SK-N-SH (cell line): ENCODE measurements at regions not wholly inside any gene's neighbourhood (a gene's known extent, or its start where the extent isn't known, plus 50 kb on each side); places are given as distances from the start of the nearest gene placed in this dataset.

Experiments
- CTCF ChIA-PET: fragments of 300-600, 350-600 bp; formaldehyde crosslinking; extraction: SDS; loops from one replicate; lab custom pipeline; 2021; lab: Yijun Ruan, JAX
- POLR2A ChIA-PET: fragments of 350-600 bp; sonication (Branson Sonifier 250); formaldehyde crosslinking; extraction: SDS; loops from one replicate; lab custom pipeline; 2020; ENCODE audit warnings: antibody characterized with exemption, inconsistent platforms; lab: Yijun Ruan, JAX
- DNase-seq: peaks from one replicate; pipeline ENCODE4 v3.0.0; 2012
- H2AFZ ChIP-seq: fragments of 200-600 bp; sonication (generic); 2 replicates; pipeline ENCODE4 v1.8.1; 2016; ENCODE audit warnings: antibody characterized with exemption, mild to moderate bottlenecking, low read depth
- H3F3A ChIP-seq: fragments of 200-600 bp; sonication (generic); replicated peaks from 2 replicates; pipeline ENCODE3; 2016; ENCODE audit warnings: antibody characterized with exemption, mild to moderate bottlenecking; ENCODE audit not compliant: insufficient read depth
- H3K27ac ChIP-seq, 2 experiments: fragments of 200-500 bp in 1 of 2; fragments of 200-600 bp in 1 of 2; sonication (Bioruptor generic) in 1 of 2; sonication (generic), shearing (Covaris generic) in 1 of 2; 2 replicates each; pipeline versions ENCODE4 v1.5.1 to v1.6.1; 2014 to 2016; ENCODE audit warnings: low read depth in 2 of 2, inconsistent platforms in 1 of 2, low read length in 1 of 2, mild to moderate bottlenecking in 1 of 2, mixed read lengths in 1 of 2
- H3K27me3 ChIP-seq: fragments of 200-600 bp; sonication (generic), shearing (Covaris generic); 2 replicates; pipeline ENCODE4 v1.6.1; 2016; ENCODE audit warnings: mixed run types; ENCODE audit not compliant: insufficient read depth
- H3K36me3 ChIP-seq, 2 experiments: fragments of 200-500 bp in 1 of 2; fragments of 200-600 bp in 1 of 2; sonication (Bioruptor generic) in 1 of 2; sonication (generic) in 1 of 2; replicated peaks in 1 of 2; 2 replicates each; pipeline versions ENCODE3 to v1.5.1; 2014 to 2016; ENCODE audit warnings: low read length in 1 of 2, mild to moderate bottlenecking in 1 of 2; ENCODE audit not compliant: insufficient read depth in 2 of 2, control insufficient read depth in 1 of 2
- H3K4me1 ChIP-seq, 2 experiments: fragments of 200-500 bp in 1 of 2; fragments of 200-600 bp in 1 of 2; sonication (Bioruptor generic) in 1 of 2; sonication (generic), shearing (Covaris generic) in 1 of 2; 2 replicates each; pipeline versions ENCODE4 v1.5.1 to v1.6.1; 2014 to 2016; ENCODE audit warnings: low read depth in 1 of 2, low read length in 1 of 2, mixed run types in 1 of 2; ENCODE audit not compliant: insufficient read depth in 2 of 2, control insufficient read depth in 1 of 2
- H3K4me2 ChIP-seq: fragments of 200-600 bp; sonication (generic), shearing (Covaris generic); 2 replicates; pipeline ENCODE4 v1.6.1; 2017; ENCODE audit warnings: mixed run types
- H3K4me3 ChIP-seq, 2 experiments: fragments of 200-500 bp in 1 of 2; fragments of 200-600 bp in 1 of 2; sonication (Bioruptor generic) in 1 of 2; sonication (generic), shearing (Covaris generic) in 1 of 2; 2 replicates each; pipeline versions ENCODE4 v1.5.1 to v1.8.1; 2014 to 2016; ENCODE audit warnings: low read depth in 2 of 2, inconsistent platforms in 1 of 2, low read length in 1 of 2, mild to moderate bottlenecking in 1 of 2, mixed read lengths in 1 of 2, moderate library complexity in 1 of 2
- H3K79me2 ChIP-seq: fragments of 200-600 bp; sonication (generic); 2 replicates; pipeline ENCODE4 v1.8.1; 2017; ENCODE audit warnings: mild to moderate bottlenecking; ENCODE audit not compliant: insufficient read depth
- H3K9ac ChIP-seq: fragments of 200-600 bp; sonication (generic); 2 replicates; pipeline ENCODE4 v1.6.1; 2017; ENCODE audit warnings: mixed run types
- H3K9me2 ChIP-seq: fragments of 200-600 bp; sonication (generic); 2 replicates; pipeline ENCODE4 v1.6.1; 2017; ENCODE audit warnings: mixed run types
- H3K9me3 ChIP-seq: fragments of 200-600 bp; sonication (generic); 2 replicates; pipeline ENCODE4 v1.6.1; 2017; ENCODE audit warnings: mixed run types, mild to moderate bottlenecking, moderate library complexity
- H4K20me1 ChIP-seq: fragments of 200-600 bp; sonication (generic); 2 replicates; pipeline ENCODE4 v1.6.1; 2017; ENCODE audit warnings: mild to moderate bottlenecking, mixed run types; ENCODE audit not compliant: insufficient read depth
- ELF1 ChIP-seq: IDR thresholded peaks from 2 replicates; pipeline ENCODE4 v1.4.0; 2012
- EP300 ChIP-seq, 2 experiments: IDR thresholded peaks; 2 replicates each; pipeline versions ENCODE4 v1.4.0 to v1.6.1; 2012; ENCODE audit warnings: borderline replicate concordance in 1 of 2, low read depth in 1 of 2, low read length in 1 of 2
- FOXM1 ChIP-seq: IDR thresholded peaks from 2 replicates; pipeline ENCODE4 v1.4.0; 2012; ENCODE audit warnings: low read depth, mild to moderate bottlenecking
- JUND ChIP-seq: IDR thresholded peaks from 2 replicates; pipeline ENCODE4 v1.4.0; 2012
- SIN3A ChIP-seq: IDR thresholded peaks from 2 replicates; pipeline ENCODE4 v1.6.1; 2012; ENCODE audit warnings: low read depth, mild to moderate bottlenecking, low read length, moderate library complexity, borderline replicate concordance
- SMC3 ChIP-seq: IDR thresholded peaks from 2 replicates; pipeline ENCODE4 v1.6.1; 2012; ENCODE audit warnings: low read depth, low read length, improper control_type of control experiment
- YY1 ChIP-seq: IDR thresholded peaks from 2 replicates; pipeline ENCODE4 v1.4.0; 2012; ENCODE audit warnings: low read depth, mild to moderate bottlenecking
- WGBS: methylation state at CpG from one replicate; pipeline ENCODE4 v1.1.6; 2017; ENCODE audit warnings: low lambda C conversion rate; 5-methylcytosine and 5-hydroxymethylcytosine counted together
- TF ChIP-seq, protein P1 (sequence below): IDR thresholded peaks from 2 replicates; pipeline ENCODE4 v1.6.1; 2012; ENCODE audit warnings: mild to moderate bottlenecking, low read depth, low read length, moderate library complexity
- TF ChIP-seq, protein P2 (sequence below): fragments of 150-350 bp; IDR thresholded peaks from 2 replicates; pipeline ENCODE4 v1.6.1; 2016; ENCODE audit warnings: mild to moderate bottlenecking, low read depth, low read length
- TF ChIP-seq, protein P3 (sequence below): IDR thresholded peaks from 2 replicates; pipeline ENCODE4 v1.4.0; 2012; ENCODE audit warnings: low read depth, borderline replicate concordance

DNA sequence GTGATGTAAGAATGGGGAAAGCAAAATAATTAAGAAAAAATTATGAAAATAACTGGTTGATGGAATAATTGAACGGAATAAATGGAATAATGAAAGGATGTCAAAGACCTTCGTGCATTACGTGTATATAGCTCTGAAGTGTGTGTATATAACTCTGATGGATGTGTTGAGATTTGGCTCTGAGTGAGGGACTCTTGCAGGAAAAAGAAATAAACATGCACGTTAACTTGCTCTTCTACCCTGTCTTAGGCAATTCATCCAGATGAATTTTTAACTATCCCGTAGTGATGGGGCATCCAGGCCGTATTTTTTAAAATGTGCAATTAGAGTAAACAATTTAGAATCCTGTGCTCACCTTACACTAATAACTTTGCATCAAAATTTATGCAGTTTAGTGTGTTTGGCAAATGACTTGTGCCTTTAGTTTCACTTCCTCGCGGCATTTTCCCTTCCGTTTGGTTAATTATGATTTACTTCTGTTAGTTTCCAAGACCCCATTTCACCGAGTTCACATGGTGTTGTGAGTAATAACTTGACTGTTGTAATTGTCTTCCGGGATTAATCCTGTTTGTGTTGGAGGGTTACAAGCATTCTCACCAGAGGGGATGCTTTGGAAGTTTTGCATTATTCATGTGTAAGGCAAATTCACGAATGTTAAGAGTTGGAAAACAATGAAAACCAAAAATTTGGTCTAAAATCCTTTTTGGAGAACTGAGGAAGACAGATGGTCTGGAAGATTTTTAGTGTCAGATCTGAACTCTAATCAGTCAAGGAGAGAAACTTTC lies 256.5 kb upstream of the FAT1 start (continued):
- TF ChIP-seq, protein P1, sequence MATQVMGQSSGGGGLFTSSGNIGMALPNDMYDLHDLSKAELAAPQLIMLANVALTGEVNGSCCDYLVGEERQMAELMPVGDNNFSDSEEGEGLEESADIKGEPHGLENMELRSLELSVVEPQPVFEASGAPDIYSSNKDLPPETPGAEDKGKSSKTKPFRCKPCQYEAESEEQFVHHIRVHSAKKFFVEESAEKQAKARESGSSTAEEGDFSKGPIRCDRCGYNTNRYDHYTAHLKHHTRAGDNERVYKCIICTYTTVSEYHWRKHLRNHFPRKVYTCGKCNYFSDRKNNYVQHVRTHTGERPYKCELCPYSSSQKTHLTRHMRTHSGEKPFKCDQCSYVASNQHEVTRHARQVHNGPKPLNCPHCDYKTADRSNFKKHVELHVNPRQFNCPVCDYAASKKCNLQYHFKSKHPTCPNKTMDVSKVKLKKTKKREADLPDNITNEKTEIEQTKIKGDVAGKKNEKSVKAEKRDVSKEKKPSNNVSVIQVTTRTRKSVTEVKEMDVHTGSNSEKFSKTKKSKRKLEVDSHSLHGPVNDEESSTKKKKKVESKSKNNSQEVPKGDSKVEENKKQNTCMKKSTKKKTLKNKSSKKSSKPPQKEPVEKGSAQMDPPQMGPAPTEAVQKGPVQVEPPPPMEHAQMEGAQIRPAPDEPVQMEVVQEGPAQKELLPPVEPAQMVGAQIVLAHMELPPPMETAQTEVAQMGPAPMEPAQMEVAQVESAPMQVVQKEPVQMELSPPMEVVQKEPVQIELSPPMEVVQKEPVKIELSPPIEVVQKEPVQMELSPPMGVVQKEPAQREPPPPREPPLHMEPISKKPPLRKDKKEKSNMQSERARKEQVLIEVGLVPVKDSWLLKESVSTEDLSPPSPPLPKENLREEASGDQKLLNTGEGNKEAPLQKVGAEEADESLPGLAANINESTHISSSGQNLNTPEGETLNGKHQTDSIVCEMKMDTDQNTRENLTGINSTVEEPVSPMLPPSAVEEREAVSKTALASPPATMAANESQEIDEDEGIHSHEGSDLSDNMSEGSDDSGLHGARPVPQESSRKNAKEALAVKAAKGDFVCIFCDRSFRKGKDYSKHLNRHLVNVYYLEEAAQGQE = no peak
- TF ChIP-seq EP300 (IDR thresholded peaks at IDR 0.05; ENCODE audit: borderline replicate concordance in 1 of 2, low read depth in 1 of 2, low read length in 1 of 2) (no peak), ELF1 (no peak), JUND (no peak), FOXM1 (no peak), SMC3 (no peak), YY1 (no peak), SIN3A (no peak)
- TF ChIP-seq, protein P2, sequence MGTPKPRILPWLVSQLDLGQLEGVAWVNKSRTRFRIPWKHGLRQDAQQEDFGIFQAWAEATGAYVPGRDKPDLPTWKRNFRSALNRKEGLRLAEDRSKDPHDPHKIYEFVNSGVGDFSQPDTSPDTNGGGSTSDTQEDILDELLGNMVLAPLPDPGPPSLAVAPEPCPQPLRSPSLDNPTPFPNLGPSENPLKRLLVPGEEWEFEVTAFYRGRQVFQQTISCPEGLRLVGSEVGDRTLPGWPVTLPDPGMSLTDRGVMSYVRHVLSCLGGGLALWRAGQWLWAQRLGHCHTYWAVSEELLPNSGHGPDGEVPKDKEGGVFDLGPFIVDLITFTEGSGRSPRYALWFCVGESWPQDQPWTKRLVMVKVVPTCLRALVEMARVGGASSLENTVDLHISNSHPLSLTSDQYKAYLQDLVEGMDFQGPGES = no peak
- TF ChIP-seq, protein P3, sequence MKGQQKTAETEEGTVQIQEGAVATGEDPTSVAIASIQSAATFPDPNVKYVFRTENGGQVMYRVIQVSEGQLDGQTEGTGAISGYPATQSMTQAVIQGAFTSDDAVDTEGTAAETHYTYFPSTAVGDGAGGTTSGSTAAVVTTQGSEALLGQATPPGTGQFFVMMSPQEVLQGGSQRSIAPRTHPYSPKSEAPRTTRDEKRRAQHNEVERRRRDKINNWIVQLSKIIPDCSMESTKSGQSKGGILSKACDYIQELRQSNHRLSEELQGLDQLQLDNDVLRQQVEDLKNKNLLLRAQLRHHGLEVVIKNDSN = no peak
- TF ChIP-seq, all 33 proteins: peak for 0

DNA sequence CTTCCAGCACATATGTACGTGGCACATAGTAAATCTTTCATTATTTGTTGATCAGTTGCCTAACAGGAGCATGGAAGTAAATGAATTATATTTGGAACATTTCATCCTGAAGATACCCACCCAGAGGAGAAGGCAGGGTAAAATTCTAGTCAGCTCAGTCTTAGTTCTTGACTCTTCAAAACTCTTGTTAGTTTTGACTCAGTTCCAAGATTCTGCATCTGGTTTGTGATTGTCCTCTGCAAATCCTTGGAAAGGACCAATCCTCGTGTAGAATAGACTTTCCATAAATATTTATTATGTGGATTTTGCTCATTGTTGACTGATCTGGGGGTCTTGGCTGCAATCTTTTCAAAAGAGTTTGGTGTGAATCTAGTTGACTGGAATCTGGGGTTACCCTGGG lies 257.5 kb upstream of the FAT1 start:
- Histone ChIP-seq H2AFZ (no peak overlapping the region), H3K9me2 (no peaks in the 10 kb centered on the region), H3K9ac (no peak overlapping the region), H3K27ac (no peak overlapping the region), H3K36me3 (no peaks in the 10 kb centered on the region), H3K4me3 (no peak overlapping the region), H3K9me3 (no peaks in the 10 kb centered on the region), H4K20me1 (no peaks in the 10 kb centered on the region), H3F3A (no peaks in the 10 kb centered on the region), H3K4me2 (no peak overlapping the region), H3K27me3 (no peaks in the 10 kb centered on the region), H3K4me1 (no peaks in the 10 kb centered on the region), H3K79me2 (no peaks in the 10 kb centered on the region)
- TF ChIP-seq, protein P1 = no peak
- CTCF ChIA-PET = no interaction called here
- POLR2A ChIA-PET = no interaction called here
- WGBS = 10% methylated on average over 2 of the region's 2 CpGs
- DNase-seq = no peak
